IPS-15b (cell line): ENCODE measurements at regions not wholly inside any gene's neighbourhood (a gene's known extent, or its start where the extent isn't known, plus 50 kb on each side); places are given as distances from the start of the nearest gene placed in this dataset.

ENCODE experiments used
- H3K27me3 ChIP-seq: one replicate; pipeline ENCODE4 v1.6.1; 2013; ENCODE audit warnings: low read length; ENCODE audit not compliant: control insufficient read depth, insufficient read depth
- H3K36me3 ChIP-seq: one replicate; pipeline ENCODE4 v1.6.1; 2013; ENCODE audit warnings: low read length; ENCODE audit not compliant: control insufficient read depth, insufficient read depth
- H3K4me1 ChIP-seq: one replicate; pipeline ENCODE4 v1.6.1; 2013; ENCODE audit warnings: mild to moderate bottlenecking, low read length; ENCODE audit not compliant: control insufficient read depth, insufficient read depth
- H3K4me3 ChIP-seq: one replicate; pipeline ENCODE4 v1.5.1; 2013; ENCODE audit warnings: low read depth, low read length
- H3K9ac ChIP-seq: one replicate; pipeline ENCODE4 v1.6.1; 2013; ENCODE audit warnings: low read depth, mild to moderate bottlenecking, low read length
- H3K9me3 ChIP-seq: one replicate; pipeline ENCODE4 v1.6.1; 2013; ENCODE audit warnings: mild to moderate bottlenecking, low read length; ENCODE audit not compliant: control insufficient read depth, insufficient read depth

GRCh38 chr12:115444346-115444745, 760.4 kb upstream of the TBX3 start:
- H3K27me3 ChIP-seq = peaks cover 4% of the 10 kb centered on the region
- H3K9me3 ChIP-seq = no peaks in the 10 kb centered on the region
- H3K4me3 ChIP-seq = no peak overlapping the region
- no peaks in the 10 kb centered on the region for H3K36me3 ChIP-seq
- H3K4me1 ChIP-seq = no peaks in the 10 kb centered on the region
- no peak overlapping the region for H3K9ac ChIP-seq

DNA sequence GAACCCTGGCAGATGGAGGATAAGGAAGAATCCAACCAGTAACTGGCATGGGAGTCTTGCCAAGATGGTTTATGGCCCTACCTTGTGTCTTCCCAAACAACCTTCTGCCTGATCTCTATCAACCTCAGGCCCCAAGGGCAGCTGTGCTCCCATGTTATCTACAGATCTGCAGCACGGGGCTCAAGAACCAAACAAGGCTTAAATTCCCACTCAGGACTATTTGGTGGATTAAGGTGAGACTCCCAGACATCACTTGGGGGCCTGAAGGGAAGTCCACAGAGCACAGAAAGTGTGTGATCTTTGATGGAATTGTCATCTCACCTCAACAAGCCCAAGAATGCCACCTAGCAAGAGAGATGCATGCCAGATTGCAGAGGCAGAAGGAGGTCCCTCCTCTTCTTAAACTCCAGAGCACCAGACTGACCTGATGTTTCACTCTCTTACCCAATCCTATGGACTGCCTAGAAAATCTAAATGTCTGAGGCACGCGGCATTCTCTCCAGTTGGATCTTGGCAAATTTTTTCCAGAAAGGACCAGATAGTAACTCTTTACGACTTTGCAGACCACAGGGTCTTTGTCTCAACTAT, 759.5 kb upstream of the TBX3 start:
- no peaks in the 10 kb centered on the region for H3K4me1 ChIP-seq
- H3K9me3 ChIP-seq = no peaks in the 10 kb centered on the region
- no peaks in the 10 kb centered on the region for H3K36me3 ChIP-seq
- H3K4me3 ChIP-seq = no peak overlapping the region
- H3K27me3 ChIP-seq = peaks cover 2% of the 10 kb centered on the region
- no peak overlapping the region for H3K9ac ChIP-seq

- Histone ChIP-seq H3K4me3 (no peak overlapping the region), H3K4me1 (peaks cover 2% of the 10 kb centered on the region), H3K9ac (no peak overlapping the region), H3K9me3 (no peaks in the 10 kb centered on the region), H3K36me3 (no peaks in the 10 kb centered on the region), H3K27me3 (peaks cover 2% of the 10 kb centered on the region)
Observed at GRCh38 chr12:115440438-115440837, 756.5 kb upstream of the TBX3 start.

DNA sequence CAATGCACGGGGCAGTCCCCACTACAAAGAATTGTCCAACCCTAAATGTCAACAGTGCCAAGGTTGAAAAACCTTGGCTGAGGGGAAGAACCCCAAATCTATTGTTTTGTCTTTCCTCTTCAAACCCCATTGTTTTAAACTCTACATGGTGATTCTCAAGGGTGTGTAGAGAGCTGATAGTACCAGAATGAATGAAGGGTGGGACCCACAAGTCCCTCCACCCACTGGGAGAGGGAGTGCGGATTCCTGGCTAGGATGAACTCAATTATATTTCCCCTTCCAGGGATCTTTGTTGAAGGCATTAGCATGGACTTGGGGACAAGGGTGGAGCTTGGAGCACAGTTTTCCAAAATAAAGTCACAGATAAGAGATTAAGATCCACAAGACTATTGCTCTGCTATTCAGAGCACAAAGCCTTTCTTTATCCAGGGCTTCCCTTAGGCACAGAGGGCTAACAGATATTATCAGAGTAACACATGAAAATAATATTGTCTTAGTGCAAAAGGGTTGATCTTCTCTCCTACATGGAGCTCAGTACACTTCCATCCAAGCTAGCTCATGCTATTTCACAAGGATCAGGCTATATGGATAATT, 755.1 kb upstream of the TBX3 start:
- Histone ChIP-seq H3K9me3 (no peaks in the 10 kb centered on the region), H3K4me3 (no peak overlapping the region), H3K9ac (no peak overlapping the region), H3K27me3 (peaks cover 2% of the 10 kb centered on the region), H3K36me3 (no peaks in the 10 kb centered on the region), H3K4me1 (peaks cover 2% of the 10 kb centered on the region)

DNA sequence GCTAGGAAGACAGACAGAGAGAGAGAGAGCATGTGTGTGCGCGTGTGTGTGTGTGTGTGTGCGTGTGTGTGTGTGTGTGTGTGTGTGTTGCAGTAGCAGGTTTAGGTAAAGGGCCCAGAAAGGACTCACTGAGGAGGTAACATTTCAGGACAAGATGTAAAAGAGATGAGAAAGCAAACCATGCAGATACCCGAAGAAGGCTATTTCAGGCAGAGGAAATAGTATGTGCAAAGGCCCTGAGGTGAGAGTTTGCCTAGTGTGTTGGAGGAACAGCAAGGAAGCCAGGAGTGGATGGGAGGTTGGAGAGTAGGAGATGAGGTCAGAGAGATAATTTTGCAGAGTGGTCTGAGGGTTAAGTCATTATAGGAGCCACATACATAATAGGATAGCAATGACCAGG, 754.3 kb upstream of the TBX3 start:
- no peak overlapping the region for H3K9ac ChIP-seq
- no peaks in the 10 kb centered on the region for H3K9me3 ChIP-seq
- peaks cover 2% of the 10 kb centered on the region for H3K4me1 ChIP-seq
- no peaks in the 10 kb centered on the region for H3K36me3 ChIP-seq
- H3K27me3 ChIP-seq = no peaks in the 10 kb centered on the region
- H3K4me3 ChIP-seq = no peak overlapping the region

DNA sequence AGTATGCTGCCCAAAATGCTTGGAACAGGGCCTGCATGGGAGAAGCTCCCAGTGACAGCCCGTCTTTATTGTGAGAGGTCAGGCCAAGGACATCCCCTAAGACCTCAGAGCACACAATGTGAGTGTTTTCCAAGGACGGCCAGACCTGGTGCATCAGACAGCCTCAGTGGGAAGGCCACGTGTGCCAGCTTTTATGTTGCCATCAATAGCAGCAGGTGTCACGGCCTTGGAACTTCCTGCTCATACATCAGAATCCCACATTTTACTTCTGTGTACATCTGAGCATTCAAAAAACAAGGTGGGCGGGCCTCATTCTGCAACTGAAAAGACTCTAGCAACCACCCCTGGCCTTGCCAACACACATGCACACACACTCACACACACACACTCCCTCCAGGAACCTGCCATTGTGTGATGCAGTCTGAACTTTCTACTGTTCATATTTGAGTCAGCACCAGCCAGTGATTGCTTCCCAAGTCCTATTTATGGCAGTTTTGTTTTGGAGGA, 753.1 kb upstream of the TBX3 start:
- no peaks in the 10 kb centered on the region for H3K27me3 ChIP-seq

GRCh38 chr12:115433014-115433634, 749.1 kb upstream of the TBX3 start:
- Histone ChIP-seq H3K36me3 (no peaks in the 10 kb centered on the region), H3K4me1 (peaks cover 2% of the 10 kb centered on the region), H3K9ac (no peak overlapping the region), H3K4me3 (no peak overlapping the region), H3K9me3 (no peaks in the 10 kb centered on the region), H3K27me3 (no peaks in the 10 kb centered on the region)

More for the DNA sequence above, 753.1 kb upstream of the TBX3 start:
- Histone ChIP-seq H3K9me3 (no peaks in the 10 kb centered on the region), H3K4me1 (peaks cover 2% of the 10 kb centered on the region), H3K4me3 (no peak overlapping the region), H3K9ac (no peak overlapping the region), H3K36me3 (no peaks in the 10 kb centered on the region)

GRCh38 chr12:115430636-115431035, 746.7 kb upstream of the TBX3 start:
- Histone ChIP-seq H3K9ac (no peak overlapping the region), H3K9me3 (no peaks in the 10 kb centered on the region), H3K4me3 (no peak overlapping the region), H3K4me1 (no peaks in the 10 kb centered on the region), H3K27me3 (no peaks in the 10 kb centered on the region), H3K36me3 (no peaks in the 10 kb centered on the region)

DNA sequence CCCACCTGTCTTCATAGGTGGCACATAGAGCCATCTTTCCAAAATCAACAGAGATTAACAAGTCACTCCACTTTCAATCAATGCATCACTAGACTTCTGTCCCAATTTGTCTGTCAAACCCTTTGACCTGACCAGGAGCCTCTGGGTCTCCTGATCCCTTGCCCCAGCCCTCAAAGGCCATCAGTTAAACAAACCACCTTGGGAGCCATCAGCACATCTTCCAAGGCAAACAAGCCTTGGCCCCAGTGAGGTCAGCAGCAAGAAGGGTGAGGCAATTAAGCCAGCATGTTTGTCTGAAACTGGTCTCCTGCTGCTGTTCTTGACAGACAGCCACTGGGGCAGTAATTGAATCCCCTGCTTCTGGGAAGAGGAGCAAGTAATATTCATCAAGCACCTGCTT, 742.8 kb upstream of the TBX3 start:
- no peaks in the 10 kb centered on the region for H3K27me3 ChIP-seq
- no peak overlapping the region for H3K4me3 ChIP-seq
- no peaks in the 10 kb centered on the region for H3K36me3 ChIP-seq
- H3K9ac ChIP-seq = no peak overlapping the region
- H3K9me3 ChIP-seq = no peaks in the 10 kb centered on the region
- H3K4me1 ChIP-seq = no peaks in the 10 kb centered on the region

DNA sequence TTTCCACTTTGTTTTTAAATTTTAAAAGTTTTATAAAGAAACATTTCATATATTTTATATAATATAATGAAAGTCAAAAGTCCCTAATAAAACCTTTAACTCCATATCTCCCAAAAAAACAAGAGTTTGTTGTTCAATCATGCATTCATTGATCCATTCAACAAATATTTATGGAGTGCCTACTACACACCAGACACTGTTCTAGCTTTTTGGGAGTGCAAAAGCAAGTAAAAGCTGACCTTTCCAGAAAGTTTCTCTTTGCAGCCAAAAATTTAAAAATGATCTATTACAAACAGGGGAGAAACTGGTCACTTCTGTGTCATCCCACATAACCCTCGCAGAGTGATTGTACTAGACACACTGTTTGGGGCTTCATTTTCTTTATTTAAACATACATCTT, 740.0 kb upstream of the TBX3 start:
- Histone ChIP-seq H3K4me3 (no peak overlapping the region), H3K36me3 (no peaks in the 10 kb centered on the region), H3K27me3 (no peaks in the 10 kb centered on the region), H3K9me3 (no peaks in the 10 kb centered on the region), H3K9ac (no peak overlapping the region), H3K4me1 (no peaks in the 10 kb centered on the region)

GRCh38 chr12:115423546-115423987, 739.6 kb upstream of the TBX3 start:
- H3K36me3 ChIP-seq = no peaks in the 10 kb centered on the region
- H3K4me3 ChIP-seq = no peak overlapping the region
- no peak overlapping the region for H3K9ac ChIP-seq
- H3K9me3 ChIP-seq = no peaks in the 10 kb centered on the region
- no peaks in the 10 kb centered on the region for H3K27me3 ChIP-seq
- H3K4me1 ChIP-seq = no peaks in the 10 kb centered on the region
